8988T (cell line): ENCODE measurements at regions not wholly inside any gene's neighbourhood (a gene's known extent, or its start where the extent isn't known, plus 50 kb on each side); places are given as distances from the start of the nearest gene placed in this dataset.

Source experiments
- DNase-seq: peaks from one replicate; pipeline ENCODE4 v3.0.0; 2011

DNA sequence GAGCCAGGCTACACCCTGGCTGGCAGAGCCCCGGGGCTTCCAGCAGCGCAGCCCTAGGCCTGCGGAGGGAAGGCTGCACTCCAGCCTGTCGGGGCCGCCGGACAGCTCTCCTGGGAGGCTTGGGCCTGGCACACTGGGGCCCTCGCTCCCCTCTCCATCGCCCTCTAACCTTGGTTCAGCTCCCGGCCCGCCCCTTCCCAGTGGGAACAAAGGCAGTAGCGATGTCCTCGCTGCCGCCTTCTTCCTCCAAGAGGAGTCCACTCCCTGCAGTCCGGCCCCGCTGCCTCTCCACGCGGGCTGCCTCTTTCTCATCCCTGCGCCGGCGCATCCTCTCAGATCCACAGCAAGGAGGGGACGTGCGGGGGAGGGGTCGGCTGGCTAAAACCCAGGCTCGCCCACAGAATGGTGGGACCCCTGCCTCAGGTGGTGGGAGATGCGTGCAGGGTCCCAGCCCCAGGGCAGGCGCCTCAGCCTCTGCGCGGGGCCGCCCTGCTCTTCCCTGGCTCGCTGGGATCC is 138.1 kb downstream of the TWIST2 start:
- no peak for DNase-seq

DNA sequence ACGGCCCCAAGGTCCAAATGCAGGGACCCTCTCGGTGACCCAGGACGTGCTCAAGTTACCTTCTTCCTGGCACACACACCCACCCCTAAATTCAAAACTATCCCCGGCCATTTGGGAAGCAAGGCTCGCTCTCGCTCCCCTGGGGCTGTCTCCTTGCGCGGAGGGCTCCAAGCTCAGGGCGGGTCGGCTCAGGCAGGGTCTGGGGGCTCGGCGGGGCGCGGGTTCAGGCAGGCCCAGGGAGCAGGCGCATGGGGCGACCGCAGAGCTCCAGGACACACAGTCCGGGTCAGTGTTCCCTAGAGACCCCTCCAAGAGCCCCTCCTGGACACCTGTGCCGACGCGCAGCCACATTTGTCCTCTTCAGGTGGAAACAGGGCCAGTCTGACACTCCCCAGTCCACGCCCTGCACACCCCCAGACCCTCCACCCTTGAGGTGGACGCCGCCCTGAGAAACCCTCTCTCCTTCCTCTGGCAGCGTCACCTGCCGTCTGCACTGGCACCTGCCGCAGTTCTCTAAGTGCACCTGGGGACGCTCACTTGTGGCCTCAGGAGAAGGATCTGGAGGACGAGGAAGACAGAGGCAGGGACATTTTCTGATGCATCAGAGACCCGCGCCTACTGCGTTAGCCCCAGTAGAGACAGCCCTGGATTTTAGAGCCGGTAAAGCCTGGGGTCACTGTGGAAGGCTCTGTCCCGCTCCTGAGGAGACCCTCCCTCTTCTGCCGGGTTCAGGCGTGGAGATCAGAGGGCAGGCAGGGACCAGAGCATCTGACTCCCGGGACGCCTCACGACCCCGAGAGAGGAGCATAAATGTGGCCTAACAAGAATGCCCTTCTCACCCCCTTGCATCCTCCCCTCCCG is 138.8 kb downstream of the TWIST2 start:
- DNase-seq: no peak

GRCh38 chr2:238987352-238987981 is 139.6 kb downstream of the TWIST2 start:
- no peak for DNase-seq

DNA sequence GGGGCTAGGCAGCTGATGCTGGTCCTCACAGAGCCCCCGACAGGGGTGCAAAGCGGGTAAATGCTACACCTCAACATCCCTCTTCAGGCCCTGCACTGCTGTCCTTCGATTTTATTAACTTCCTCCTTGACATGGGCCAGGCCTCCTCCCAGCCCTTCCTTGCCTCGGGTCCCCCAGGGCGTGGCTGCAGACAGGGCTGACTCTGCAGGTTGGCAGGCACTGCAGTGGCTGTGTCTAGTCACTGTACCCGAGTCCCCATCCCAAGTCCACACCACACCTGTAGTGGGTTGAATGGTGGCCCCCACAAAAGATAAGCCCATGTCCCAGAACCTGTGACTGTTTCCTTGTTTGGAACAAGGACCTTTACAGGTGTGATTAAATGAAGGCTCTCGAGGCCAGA is 140.2 kb downstream of the TWIST2 start:
- DNase-seq: no peak

- DNase-seq: no peak
These were observed 140.9 kb downstream of the TWIST2 start for GRCh38 chr2:238988752-238989151.

DNA sequence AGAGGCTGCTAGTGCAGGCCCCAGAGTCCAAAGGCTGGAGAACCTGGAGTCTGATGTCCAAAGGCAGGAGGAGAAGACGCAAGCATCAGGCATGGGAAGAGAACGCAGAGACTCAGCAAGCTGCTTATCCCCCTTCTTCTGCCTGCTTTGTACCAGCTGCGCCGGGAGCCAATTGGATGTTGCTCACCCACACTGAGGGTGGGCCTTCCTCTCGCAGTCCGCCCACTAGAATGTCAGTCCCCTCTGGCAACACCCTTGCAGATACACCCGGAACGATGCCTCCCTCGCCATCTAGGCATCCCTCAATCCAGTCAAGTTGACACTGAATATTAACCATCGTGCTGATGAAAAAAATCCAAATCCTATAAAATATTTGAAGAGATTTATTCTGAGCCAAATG is 141.6 kb downstream of the TWIST2 start:
- no peak for DNase-seq

DNA sequence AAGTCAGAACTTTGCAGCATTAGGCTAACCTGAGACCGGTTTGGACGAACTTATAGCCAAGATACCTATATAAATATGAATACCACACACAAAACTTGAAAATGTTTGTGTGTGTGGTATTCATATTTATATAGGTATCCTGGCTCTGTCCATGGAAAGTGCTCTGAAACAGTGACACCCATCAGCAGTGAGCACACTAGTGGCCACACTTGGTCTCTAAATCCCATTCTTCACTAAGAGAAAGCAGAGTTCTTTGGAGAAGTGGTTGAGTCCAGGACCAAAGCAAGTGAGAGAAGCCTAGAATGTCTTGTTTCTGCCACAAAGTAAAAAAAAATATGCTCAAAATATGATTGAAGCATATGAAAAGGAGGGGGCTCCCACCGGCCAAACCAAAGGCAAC is 146.5 kb downstream of the TWIST2 start:
- DNase-seq: no peak

- DNase-seq: no peak
These were observed 147.0 kb downstream of the TWIST2 start for GRCh38 chr2:238994876-238995275.

- no peak for DNase-seq
These were observed 147.7 kb downstream of the TWIST2 start for GRCh38 chr2:238995634-238996033.

- no peak for DNase-seq
These were observed 148.6 kb downstream of the TWIST2 start for GRCh38 chr2:238996331-238997136.

DNA sequence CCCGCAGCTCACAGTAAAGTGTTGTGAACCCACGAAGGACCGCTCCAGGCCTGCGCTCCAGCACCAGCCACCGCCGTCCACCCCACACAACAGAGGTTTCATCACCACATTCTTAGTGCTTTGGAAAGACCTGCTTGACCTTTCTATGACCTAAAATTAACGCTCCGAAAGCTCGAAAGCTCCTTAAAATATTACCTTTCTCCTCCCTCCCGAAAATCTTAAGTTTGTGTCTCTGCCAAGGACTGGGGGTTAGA is 149.2 kb downstream of the TWIST2 start:
- DNase-seq: no peak

- no peak for DNase-seq
These were observed 149.8 kb downstream of the TWIST2 start for GRCh38 chr2:238997684-238998083.
